ENCODE measurements at regions not wholly inside any gene's neighbourhood (a gene's known extent, or its start where the extent isn't known, plus 50 kb on each side); places are given as distances from the start of the nearest gene placed in this dataset.

- BruUV-seq (replicated peaks): no TSS peak
- TF ChIP-seq SUZ12 (IDR thresholded peaks at IDR 0.05; ENCODE audit: unreplicated experiment) (no peak), RB1 (IDR thresholded peaks at IDR 0.05; ENCODE audit: borderline replicate concordance) (no peak), TARDBP (IDR thresholded peaks at IDR 0.05; ENCODE audit: borderline replicate concordance) (no peak), ATF7 (IDR thresholded peaks at IDR 0.05; ENCODE audit: low read depth) (no peak), NR2C1 (IDR thresholded peaks at IDR 0.05) (no peak), CTCF (IDR thresholded peaks at IDR 0.05 in 2 of 3, conservative IDR thresholded peaks at IDR 0.05 in 1 of 3; ENCODE audit: control insufficient read depth in 2 of 3, extremely low read depth in 1 of 3, insufficient read depth in 1 of 3, low read depth in 3 of 3, low read length in 3 of 3) (no peak), SIN3A (IDR thresholded peaks at IDR 0.05; ENCODE audit: low read depth, low read length) (no peak), BACH1 (IDR thresholded peaks at IDR 0.05; ENCODE audit: borderline replicate concordance) (no peak), IRF4 (IDR thresholded peaks at IDR 0.05; ENCODE audit: low read depth, low read length) (no peak), E2F4 (IDR thresholded peaks at IDR 0.05; ENCODE audit: low read depth, low read length) (no peak), DPF2 (IDR thresholded peaks at IDR 0.05) (no peak), EZH2 (IDR thresholded peaks at IDR 0.05; ENCODE audit: borderline replicate concordance, control insufficient read depth, low read depth, low read length) (no peak), CHD4 (IDR thresholded peaks at IDR 0.05) (no peak)
- TF ChIP-seq, protein P1, sequence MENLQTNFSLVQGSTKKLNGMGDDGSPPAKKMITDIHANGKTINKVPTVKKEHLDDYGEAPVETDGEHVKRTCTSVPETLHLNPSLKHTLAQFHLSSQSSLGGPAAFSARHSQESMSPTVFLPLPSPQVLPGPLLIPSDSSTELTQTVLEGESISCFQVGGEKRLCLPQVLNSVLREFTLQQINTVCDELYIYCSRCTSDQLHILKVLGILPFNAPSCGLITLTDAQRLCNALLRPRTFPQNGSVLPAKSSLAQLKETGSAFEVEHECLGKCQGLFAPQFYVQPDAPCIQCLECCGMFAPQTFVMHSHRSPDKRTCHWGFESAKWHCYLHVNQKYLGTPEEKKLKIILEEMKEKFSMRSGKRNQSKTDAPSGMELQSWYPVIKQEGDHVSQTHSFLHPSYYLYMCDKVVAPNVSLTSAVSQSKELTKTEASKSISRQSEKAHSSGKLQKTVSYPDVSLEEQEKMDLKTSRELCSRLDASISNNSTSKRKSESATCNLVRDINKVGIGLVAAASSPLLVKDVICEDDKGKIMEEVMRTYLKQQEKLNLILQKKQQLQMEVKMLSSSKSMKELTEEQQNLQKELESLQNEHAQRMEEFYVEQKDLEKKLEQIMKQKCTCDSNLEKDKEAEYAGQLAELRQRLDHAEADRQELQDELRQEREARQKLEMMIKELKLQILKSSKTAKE (IDR thresholded peaks at IDR 0.05; ENCODE audit: low read depth, poor library complexity, severe bottlenecking): no peak
- no peaks in the 10 kb centered on the region for H3K27me3 ChIP-seq (replicated peaks in 1 of 2; ENCODE audit: control insufficient read depth in 2 of 2, insufficient read depth in 2 of 2, low read length in 1 of 2)
- 0% methylated on average over 1 of the region's 1 CpG for WGBS (ENCODE audit: insufficient coverage, insufficient replicate concordance, low lambda C conversion rate, missing lambda C conversion rate)
- DNase-seq (ENCODE audit: low read depth, low spot score) (no peak), ATAC-seq (no peak), FAIRE-seq (no peak)
- H3K4me1 ChIP-seq (ENCODE audit: control insufficient read depth, insufficient read depth, low read length): no peaks in the 10 kb centered on the region
- ChIA-PET RAD21 (ENCODE audit: unreplicated experiment) (no interaction called here), CTCF (interaction anchor here (1.0 kb wide), 1 partner anchor 222 kb away, joined by 3 read pairs; no protein-coding TSS in a partner anchor), SMC1A (ENCODE audit: uncharacterized antibody, unreplicated experiment) (interaction anchor here (1.2 kb wide), 1 partner anchor 113 kb away, joined by 3 read pairs; no protein-coding TSS in a partner anchor), POLR2A (no interaction called here)
- H3K9ac ChIP-seq (ENCODE audit: control insufficient read depth, insufficient read depth, low read length): no peak overlapping the region
- H4K20me1 ChIP-seq (ENCODE audit: control insufficient read depth, insufficient read depth): no peaks in the 10 kb centered on the region
- in situ Hi-C loops (cut with MboI) (no loop called here), intact Hi-C loops (cut with micrococcal nuclease; ENCODE audit: unreplicated experiment) (no loop called here)
- no peaks in the 10 kb centered on the region for H3K79me2 ChIP-seq (ENCODE audit: control insufficient read depth, insufficient read depth, low read length)
- no peaks in the 10 kb centered on the region for H3K9me3 ChIP-seq (replicated peaks; ENCODE audit: control insufficient read depth, insufficient read depth, low read length)
- H3K36me3 ChIP-seq (ENCODE audit: control insufficient read depth in 2 of 2, insufficient read depth in 2 of 2, low read length in 1 of 2): no peaks in the 10 kb centered on the region
- no peak overlapping the region for H3K27ac ChIP-seq (ENCODE audit: control insufficient read depth, insufficient read depth)
- H3K4me3 ChIP-seq: no peak overlapping the region
- no peak overlapping the region for H2AFZ ChIP-seq (ENCODE audit: control insufficient read depth, low read depth, low read length)
- H3K4me2 ChIP-seq (ENCODE audit: control insufficient read depth, insufficient read depth): no peak overlapping the region
Measured at GRCh38 chr6:127023001-127023778, 95.3 kb upstream of the RSPO3 start.

All from GM12878 (cell line).